ENCODE measurements at regions not wholly inside any gene's neighbourhood (a gene's known extent, or its start where the extent isn't known, plus 50 kb on each side); places are given as distances from the start of the nearest gene placed in this dataset.

DNA sequence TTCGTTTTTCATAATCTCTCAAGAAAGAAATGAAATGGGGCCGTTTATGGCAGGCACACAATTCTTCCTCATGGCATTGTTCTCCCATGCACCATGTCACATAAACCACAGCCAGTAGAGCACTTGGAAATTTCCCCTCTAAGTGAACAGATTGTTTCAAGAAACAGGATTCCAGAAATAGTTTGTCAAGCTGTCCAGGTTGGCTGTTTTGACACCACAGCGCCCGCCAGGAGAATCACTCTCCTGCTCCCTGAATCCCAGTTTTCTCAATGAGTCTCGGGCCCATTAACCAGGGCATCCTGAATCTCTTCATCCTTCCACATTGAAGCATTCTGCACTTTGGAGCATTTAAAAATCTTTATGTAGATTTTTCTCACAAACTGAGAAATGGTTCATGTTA lies 172.2 kb upstream of the NEBL start:
- WGBS, 2 donors = 73 to 77% methylated on average over 5 of the region's 5 CpGs
- no peak overlapping the region for H3K4me3 ChIP-seq
- no peaks in the 10 kb centered on the region for H3K27me3 ChIP-seq
- H3K4me1 ChIP-seq = no peaks in the 10 kb centered on the region
- ATAC-seq (ENCODE audit: low FRiP score in 2 of 2) (no peak), DNase-seq (no peak)
- no peaks in the 10 kb centered on the region for H3K9me3 ChIP-seq
- no peaks in the 10 kb centered on the region for H3K36me3 ChIP-seq
- TF ChIP-seq POLR2AphosphoS5 (IDR thresholded peaks at IDR 0.05) (no peak), POLR2A (IDR thresholded peaks at IDR 0.05) (no peak), EP300 (IDR thresholded peaks at IDR 0.05) (no peak)
- H3K27ac ChIP-seq = no peak overlapping the region

DNA sequence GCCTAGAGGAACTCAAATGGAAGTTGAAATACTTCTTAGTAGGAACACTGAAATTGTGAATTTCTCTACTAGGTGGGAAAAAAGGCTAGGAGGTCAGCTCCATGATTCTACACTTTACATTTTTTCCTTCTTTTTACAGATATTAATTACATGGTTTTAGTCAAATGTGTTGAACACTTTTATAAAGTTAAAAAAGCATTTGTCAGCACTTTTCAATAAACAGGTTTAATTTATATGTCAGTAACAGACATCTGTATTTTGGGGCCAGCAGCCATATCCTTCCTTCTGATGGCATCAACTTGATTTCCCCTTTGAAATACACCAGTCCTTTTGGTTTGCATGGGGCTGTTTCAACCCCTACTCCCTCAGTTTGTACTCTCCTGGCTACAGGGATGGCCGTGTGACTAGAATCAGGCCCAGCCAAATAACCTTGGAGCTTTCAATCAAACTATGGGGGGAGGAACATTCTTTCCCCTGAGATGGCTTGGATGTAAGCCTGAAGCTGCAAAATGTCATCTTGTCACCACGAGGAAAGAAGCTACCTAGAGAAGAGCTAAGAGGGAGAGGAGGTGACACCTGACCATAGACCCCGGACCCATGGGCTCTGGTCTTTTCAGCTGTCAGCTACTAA lies 171.0 kb upstream of the NEBL start:
- Histone ChIP-seq H3K9me3 (no peaks in the 10 kb centered on the region), H3K27ac (no peak overlapping the region), H3K4me3 (no peak overlapping the region), H3K36me3 (no peaks in the 10 kb centered on the region), H3K27me3 (no peaks in the 10 kb centered on the region), H3K4me1 (no peaks in the 10 kb centered on the region)
- ATAC-seq (ENCODE audit: low FRiP score in 2 of 2) = no peak
- TF ChIP-seq EP300 (IDR thresholded peaks at IDR 0.05) = no peak
- no peak for TF ChIP-seq POLR2AphosphoS5 (IDR thresholded peaks at IDR 0.05)
- no peak for TF ChIP-seq POLR2A (IDR thresholded peaks at IDR 0.05)
- TF ChIP-seq, protein P1, sequence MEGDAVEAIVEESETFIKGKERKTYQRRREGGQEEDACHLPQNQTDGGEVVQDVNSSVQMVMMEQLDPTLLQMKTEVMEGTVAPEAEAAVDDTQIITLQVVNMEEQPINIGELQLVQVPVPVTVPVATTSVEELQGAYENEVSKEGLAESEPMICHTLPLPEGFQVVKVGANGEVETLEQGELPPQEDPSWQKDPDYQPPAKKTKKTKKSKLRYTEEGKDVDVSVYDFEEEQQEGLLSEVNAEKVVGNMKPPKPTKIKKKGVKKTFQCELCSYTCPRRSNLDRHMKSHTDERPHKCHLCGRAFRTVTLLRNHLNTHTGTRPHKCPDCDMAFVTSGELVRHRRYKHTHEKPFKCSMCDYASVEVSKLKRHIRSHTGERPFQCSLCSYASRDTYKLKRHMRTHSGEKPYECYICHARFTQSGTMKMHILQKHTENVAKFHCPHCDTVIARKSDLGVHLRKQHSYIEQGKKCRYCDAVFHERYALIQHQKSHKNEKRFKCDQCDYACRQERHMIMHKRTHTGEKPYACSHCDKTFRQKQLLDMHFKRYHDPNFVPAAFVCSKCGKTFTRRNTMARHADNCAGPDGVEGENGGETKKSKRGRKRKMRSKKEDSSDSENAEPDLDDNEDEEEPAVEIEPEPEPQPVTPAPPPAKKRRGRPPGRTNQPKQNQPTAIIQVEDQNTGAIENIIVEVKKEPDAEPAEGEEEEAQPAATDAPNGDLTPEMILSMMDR (IDR thresholded peaks at IDR 0.05) = no peak
- DNase-seq = no peak
- 68 to 79% methylated on average over 3 of the region's 3 CpGs for WGBS, 2 donors

DNA sequence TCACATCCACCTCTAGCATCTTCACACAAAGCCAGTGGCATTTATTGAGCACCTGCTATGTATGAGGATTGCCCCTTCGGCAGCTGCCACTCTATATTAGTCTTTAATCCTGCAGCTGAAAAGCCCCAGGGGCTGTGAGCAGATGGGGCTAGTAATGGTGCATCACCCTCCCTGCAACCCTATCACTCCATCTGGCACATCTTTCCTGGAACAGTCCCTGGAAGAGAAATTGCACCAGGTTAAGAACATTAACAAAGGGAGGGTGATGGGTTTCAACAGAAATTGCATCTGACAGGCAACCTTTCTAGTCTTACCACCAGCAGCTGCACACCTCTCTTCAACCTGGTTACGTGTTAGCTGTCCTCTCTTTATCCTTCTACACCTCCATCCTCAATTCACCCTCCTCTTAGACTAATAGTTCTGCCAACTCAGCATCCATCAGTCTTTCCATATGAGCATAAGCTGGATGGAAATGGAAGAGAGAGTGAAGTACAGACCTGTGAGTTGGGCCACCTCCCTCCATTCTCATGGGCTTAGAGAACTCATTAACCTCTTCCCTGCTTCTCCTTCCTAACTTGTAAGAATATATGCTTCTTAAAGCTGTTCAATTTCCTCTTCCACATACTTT lies 168.6 kb upstream of the NEBL start:
- Histone ChIP-seq H3K4me1 (no peaks in the 10 kb centered on the region), H3K27ac (no peak overlapping the region), H3K27me3 (no peaks in the 10 kb centered on the region), H3K9me3 (no peaks in the 10 kb centered on the region), H3K4me3 (no peak overlapping the region), H3K36me3 (no peaks in the 10 kb centered on the region)
- ATAC-seq (ENCODE audit: low FRiP score in 2 of 2) = no peak
- no peak for DNase-seq
- TF ChIP-seq, protein P1 (IDR thresholded peaks at IDR 0.05) = no peak
- TF ChIP-seq POLR2A (IDR thresholded peaks at IDR 0.05) = no peak
- no peak for TF ChIP-seq POLR2AphosphoS5 (IDR thresholded peaks at IDR 0.05)
- no peak for TF ChIP-seq EP300 (IDR thresholded peaks at IDR 0.05)
- 95 to 96% methylated on average over 2 of the region's 2 CpGs for WGBS, 2 donors

DNA sequence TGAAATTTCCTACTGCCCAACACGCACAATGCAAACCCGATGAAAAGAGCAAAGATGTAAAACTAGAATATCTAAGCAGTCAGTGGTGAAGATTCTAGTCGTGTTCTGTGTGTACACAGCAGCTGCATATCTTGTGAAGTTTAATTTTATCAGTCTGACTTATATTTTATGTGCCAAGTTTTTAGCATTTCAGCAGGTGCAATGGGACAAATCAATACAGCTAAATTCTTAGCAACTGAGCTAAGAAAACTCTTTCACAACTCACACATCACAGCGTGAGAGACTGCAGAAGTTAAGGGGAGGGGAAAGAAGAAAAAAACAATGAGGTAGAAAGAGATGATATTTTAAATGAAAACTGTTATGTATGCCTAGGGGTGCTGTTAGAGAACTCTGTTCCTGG lies 164.9 kb upstream of the NEBL start:
- Histone ChIP-seq H3K4me3 (no peak overlapping the region), H3K4me1 (no peaks in the 10 kb centered on the region), H3K27ac (no peak overlapping the region), H3K9me3 (peaks cover 4 to 10% (median 6%) of the 10 kb centered on the region in 4 donors), H3K36me3 (no peaks in the 10 kb centered on the region), H3K27me3 (no peaks in the 10 kb centered on the region)
- WGBS, 2 donors = 65 to 85% methylated on average over 4 of the region's 4 CpGs
- ATAC-seq (ENCODE audit: low FRiP score in 2 of 2) = no peak
- no peak for DNase-seq
- TF ChIP-seq EP300 (IDR thresholded peaks at IDR 0.05) (no peak), POLR2AphosphoS5 (IDR thresholded peaks at IDR 0.05) (no peak), POLR2A (IDR thresholded peaks at IDR 0.05) (no peak)
- TF ChIP-seq, protein P1 (IDR thresholded peaks at IDR 0.05) = no peak

DNA sequence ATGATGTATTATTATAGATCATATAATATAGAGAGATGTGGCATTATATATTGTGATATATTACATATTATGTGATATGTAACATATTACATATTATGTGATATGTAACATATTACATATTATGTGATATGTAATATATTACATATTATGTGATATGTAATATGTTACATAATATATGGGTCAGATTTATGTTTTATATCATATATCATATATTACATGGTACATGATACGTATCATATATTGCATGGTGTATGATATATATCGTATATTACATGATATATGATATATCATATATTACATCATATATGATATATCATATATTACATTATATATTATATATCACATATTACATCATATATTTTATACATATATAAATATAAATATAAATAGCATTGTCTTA lies 164.1 kb upstream of the NEBL start:
- Histone ChIP-seq H3K4me3 (no peak overlapping the region), H3K27ac (no peak overlapping the region), H3K9me3 (peaks cover 4 to 10% (median 6%) of the 10 kb centered on the region in 4 donors), H3K27me3 (no peaks in the 10 kb centered on the region), H3K4me1 (no peaks in the 10 kb centered on the region), H3K36me3 (no peaks in the 10 kb centered on the region)
- DNase-seq = no peak
- WGBS, 2 donors = 95 to 97% methylated on average over 2 of the region's 2 CpGs
- no peak for ATAC-seq (ENCODE audit: low FRiP score in 2 of 2)
- TF ChIP-seq, protein P1 (IDR thresholded peaks at IDR 0.05) = no peak
- TF ChIP-seq POLR2AphosphoS5 (IDR thresholded peaks at IDR 0.05) (no peak), EP300 (IDR thresholded peaks at IDR 0.05) (no peak), POLR2A (IDR thresholded peaks at IDR 0.05) (no peak)
